Superior temporal gyrus (tissue), 1 donor: ENCODE measurements at regions not wholly inside any gene's neighbourhood (a gene's known extent, or its start where the extent isn't known, plus 50 kb on each side); places are given as distances from the start of the nearest gene placed in this dataset.
"Not testable (repeated sequence)": the region's sequence is repeated elsewhere in the genome, so short reads cannot be mapped to it uniquely, and the experiment has no call there.

Experiments
- DNase-seq: peaks from one replicate; pipeline ENCODE4 v3.0.0-alpha.2; 2016; ENCODE audit errors: extremely low spot score

GRCh38 chr14:40368314-40368713 lies 936.1 kb upstream of the FBXO33 start:
- DNase-seq: no peak

GRCh38 chr14:40367717-40368116 lies 935.5 kb upstream of the FBXO33 start:
- DNase-seq: no peak

- no peak for DNase-seq
Observed at GRCh38 chr14:40365305-40365704, 933.1 kb upstream of the FBXO33 start.

- DNase-seq: no peak
Observed at GRCh38 chr14:40362856-40363255, 930.6 kb upstream of the FBXO33 start.

- DNase-seq: no peak
Observed at GRCh38 chr14:40354754-40355153, 922.5 kb upstream of the FBXO33 start.

- DNase-seq: not testable (repeated sequence)
Observed at GRCh38 chr14:40348104-40348503, 915.9 kb upstream of the FBXO33 start.

- no peak for DNase-seq
Observed at GRCh38 chr14:40347675-40348074, 915.4 kb upstream of the FBXO33 start.

- DNase-seq: no peak
Observed at GRCh38 chr14:40346275-40346674, 914.0 kb upstream of the FBXO33 start.

GRCh38 chr14:40345334-40345733 lies 913.1 kb upstream of the FBXO33 start:
- no peak for DNase-seq

GRCh38 chr14:40340708-40341107 lies 908.5 kb upstream of the FBXO33 start:
- DNase-seq: no peak

GRCh38 chr14:40336846-40337245 lies 904.6 kb upstream of the FBXO33 start:
- DNase-seq: no peak

GRCh38 chr14:40326519-40326918 lies 894.3 kb upstream of the FBXO33 start:
- not testable (repeated sequence) for DNase-seq

- DNase-seq: no peak
Observed at GRCh38 chr14:40318211-40318719, 886.0 kb upstream of the FBXO33 start.

- no peak for DNase-seq
Observed at GRCh38 chr14:40317690-40318089, 885.5 kb upstream of the FBXO33 start.

- DNase-seq: no peak
Observed at GRCh38 chr14:40312296-40312695, 880.1 kb upstream of the FBXO33 start.

- DNase-seq: no peak
Observed at GRCh38 chr14:40309124-40309523, 876.9 kb upstream of the FBXO33 start.

- DNase-seq: no peak
Observed at GRCh38 chr14:40308240-40308639, 876.0 kb upstream of the FBXO33 start.

GRCh38 chr14:40296821-40297220 lies 864.6 kb upstream of the FBXO33 start:
- no peak for DNase-seq

GRCh38 chr14:40292664-40293063 lies 860.4 kb upstream of the FBXO33 start:
- DNase-seq: no peak

- no peak for DNase-seq
Observed at GRCh38 chr14:40282196-40282595, 850.0 kb upstream of the FBXO33 start.

GRCh38 chr14:40280652-40281051 lies 848.4 kb upstream of the FBXO33 start:
- no peak for DNase-seq

- no peak for DNase-seq
Observed at GRCh38 chr14:40273417-40273816, 841.2 kb upstream of the FBXO33 start.

GRCh38 chr14:40271480-40271879 lies 839.2 kb upstream of the FBXO33 start:
- no peak for DNase-seq

- DNase-seq: no peak
Observed at GRCh38 chr14:40269436-40269835, 837.2 kb upstream of the FBXO33 start.

- DNase-seq: no peak
Observed at GRCh38 chr14:40268236-40268635, 836.0 kb upstream of the FBXO33 start.
